Thyroid gland (tissue), 4 donors: ENCODE measurements at regions not wholly inside any gene's neighbourhood (a gene's known extent, or its start where the extent isn't known, plus 50 kb on each side); places are given as distances from the start of the nearest gene placed in this dataset.

Experiments used
- CTCF ChIP-seq, 6 experiments: fragments of 200-600 bp in 3 of 6; fragments of 450-650 bp in 3 of 6; sonication (generic) in 3 of 6; IDR thresholded peaks; one replicate each; pipeline ENCODE4 v1.5.1; 2016 to 2019; ENCODE audit warnings: antibody characterized with exemption in 6 of 6, mild to moderate bottlenecking in 2 of 6, inconsistent platforms in 1 of 6, moderate library complexity in 1 of 6
- POLR2A ChIP-seq, 2 donors: fragments of 450-650 bp; IDR thresholded peaks; one replicate each; pipeline ENCODE4 v1.6.1; 2017; ENCODE audit warnings: antibody characterized with exemption in 2 of 2, mild to moderate bottlenecking in 2 of 2, moderate library complexity in 1 of 2

DNA sequence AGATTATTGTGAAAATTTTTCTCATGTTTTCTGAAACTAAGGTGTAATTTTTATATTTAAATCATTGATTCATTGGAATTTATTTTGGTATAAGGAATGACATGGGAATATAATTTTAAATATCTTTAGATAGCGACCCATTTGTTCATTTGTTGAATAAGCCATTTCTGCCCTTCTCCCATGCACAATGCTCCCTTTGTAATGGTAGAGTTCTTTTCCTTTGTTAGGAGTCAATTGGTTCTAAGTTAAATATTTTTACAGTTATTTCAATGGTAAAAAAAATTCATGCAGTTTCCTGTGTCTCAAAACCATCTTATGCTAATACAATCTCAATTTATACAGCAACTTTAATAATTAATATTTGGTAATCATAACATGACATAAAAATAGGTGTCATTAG lies 218.8 kb upstream of the C11orf87 start:
- TF ChIP-seq CTCF (IDR thresholded peaks at IDR 0.05) (no peak), POLR2A (IDR thresholded peaks at IDR 0.05) (no peak)
